HCT116 (cell line): ENCODE measurements at regions not wholly inside any gene's neighbourhood (a gene's known extent, or its start where the extent isn't known, plus 50 kb on each side); places are given as distances from the start of the nearest gene placed in this dataset.

Experiments
- ATAC-seq: fragments of 200-7000 bp; cut with Tn5 transposase; 2 replicates; pipeline ENCODE4 v1.9.1; 2020; ENCODE audit warnings: mild to moderate bottlenecking, moderate library complexity
- BruUV-seq: library from RNA; stranded (reverse); fragments of 400-500 nt; replicated peaks from 2 replicates; lab custom pipeline; 2021; lab: Mats Ljungman, UMichigan
- CTCF ChIA-PET: fragments of 300-600 bp; sonication (Branson Sonifier 250); formaldehyde crosslinking; loops from one replicate; lab custom pipeline; 2021; ENCODE audit warnings: antibody characterized with exemption; lab: Charles Lee
- POLR2A ChIA-PET: fragments of 300-600, 350-600 bp; sonication (Branson Sonifier 250); formaldehyde crosslinking; loops from one replicate; lab custom pipeline; 2021; ENCODE audit warnings: antibody characterized with exemption; lab: Charles Lee
- RAD21 ChIA-PET, 2 experiments: fragments of 300-600 bp; sonication (Branson Sonifier 250); formaldehyde crosslinking; loops; one replicate each; lab custom pipeline; 2023; ENCODE audit warnings: low total read pairs in 2 of 2; ENCODE audit not compliant: uncharacterized antibody in 2 of 2, unreplicated experiment in 2 of 2, low non-redundant PET in 1 of 2; lab: Charles Lee
- DNase-seq: peaks from one replicate; pipeline ENCODE4 v3.0.0-alpha.2; 2010; ENCODE audit warnings: low read depth, low spot score
- H2AFZ ChIP-seq: fragments of 200-600 bp; shearing (Covaris generic), sonication (generic); 2 replicates; pipeline ENCODE4 v1.6.1; 2017; ENCODE audit warnings: low read depth, mixed run types, mixed read lengths, antibody characterized with exemption, low read length; ENCODE audit not compliant: poor library complexity, severe bottlenecking
- H3K27ac ChIP-seq: 2 replicates; pipeline ENCODE4 v1.5.1; 2012; ENCODE audit warnings: low read depth, low read length
- H3K27me3 ChIP-seq: fragments of 200-600 bp; sonication (generic); 2 replicates; pipeline ENCODE4 v1.6.1; 2016; ENCODE audit warnings: mixed run types, low read length, mixed read lengths; ENCODE audit not compliant: insufficient read depth
- H3K36me3 ChIP-seq, 2 experiments: fragments of 200-500 bp in 1 of 2; fragments of 200-600 bp in 1 of 2; sonication (Bioruptor generic) in 1 of 2; sonication (generic) in 1 of 2; 2 replicates each; pipeline versions ENCODE4 v1.5.1 to v1.6.1; 2014 to 2016; ENCODE audit warnings: low read length in 2 of 2, inconsistent platforms in 1 of 2, mixed read lengths in 1 of 2, mixed run types in 1 of 2; ENCODE audit not compliant: insufficient read depth in 2 of 2, control insufficient read depth in 1 of 2
- H3K4me1 ChIP-seq, 2 experiments: fragments of 200-600 bp in 1 of 2; sonication (generic) in 1 of 2; 2 replicates each; pipeline versions ENCODE4 v1.5.1 to v1.6.1; 2012 to 2017; ENCODE audit warnings: low read length in 2 of 2, inconsistent platforms in 1 of 2, mild to moderate bottlenecking in 1 of 2, mixed read lengths in 1 of 2, mixed run types in 1 of 2, moderate library complexity in 1 of 2; ENCODE audit not compliant: insufficient read depth in 2 of 2, control insufficient read depth in 1 of 2
- H3K4me2 ChIP-seq: fragments of 200-600 bp; sonication (generic); 2 replicates; pipeline ENCODE4 v1.6.1; 2017; ENCODE audit warnings: mixed run types, low read length, mixed read lengths
- H3K4me3 ChIP-seq, 2 experiments: fragments of 200-600 bp in 1 of 2; sonication (generic) in 1 of 2; replicated peaks in 1 of 2; 2 replicates each; pipeline ENCODE4 v1.5.1; 2011 to 2016; ENCODE audit warnings: low read length in 2 of 2, control low read depth in 1 of 2, low read depth in 1 of 2, mild to moderate bottlenecking in 1 of 2, mixed read lengths in 1 of 2, mixed run types in 1 of 2
- H3K79me2 ChIP-seq: fragments of 200-600 bp; sonication (generic); 2 replicates; pipeline ENCODE4 v1.6.1; 2017; ENCODE audit warnings: mild to moderate bottlenecking, mixed run types, low read length, moderate library complexity, mixed read lengths; ENCODE audit not compliant: insufficient read depth
- H3K9ac ChIP-seq: fragments of 200-600 bp; sonication (generic); 2 replicates; pipeline ENCODE4 v1.6.1; 2016; ENCODE audit warnings: low read length, mixed read lengths
- H3K9me2 ChIP-seq: fragments of 200-600 bp; sonication (generic), shearing (Covaris generic); 2 replicates; pipeline ENCODE4 v1.6.1; 2017; ENCODE audit warnings: mixed run types, mild to moderate bottlenecking, moderate library complexity; ENCODE audit not compliant: insufficient read depth
- H3K9me3 ChIP-seq, 2 experiments: fragments of 200-500 bp in 1 of 2; fragments of 200-600 bp in 1 of 2; sonication (Bioruptor generic) in 1 of 2; sonication (generic) in 1 of 2; 2 replicates each; pipeline ENCODE4 v1.6.1; 2014 to 2017; ENCODE audit warnings: low read length in 2 of 2, mixed read lengths in 2 of 2, inconsistent platforms in 1 of 2, low read depth in 1 of 2, mild to moderate bottlenecking in 1 of 2, mixed run types in 1 of 2, moderate library complexity in 1 of 2; ENCODE audit not compliant: control insufficient read depth in 1 of 2, insufficient read depth in 1 of 2
- H4K20me1 ChIP-seq: fragments of 200-600 bp; sonication (generic), shearing (Covaris generic); 2 replicates; pipeline ENCODE4 v1.6.1; 2017; ENCODE audit warnings: mixed run types, mild to moderate bottlenecking, moderate library complexity; ENCODE audit not compliant: insufficient read depth
- CBX3 ChIP-seq: IDR thresholded peaks from 2 replicates; pipeline ENCODE4 v1.6.1; 2012; ENCODE audit warnings: low read depth
- CEBPB ChIP-seq: IDR thresholded peaks from 2 replicates; pipeline ENCODE4 v1.6.1; 2012; ENCODE audit warnings: low read depth
- CTCF ChIP-seq, 3 experiments: fragments of 200-600 bp in 1 of 3; sonication (generic) in 1 of 3; IDR thresholded peaks in 2 of 3; conservative IDR thresholded peaks in 1 of 3; 2 replicates each; pipeline ENCODE4 v1.5.1; 2012 to 2017; ENCODE audit warnings: low read depth in 2 of 3, low read length in 2 of 3, antibody characterized with exemption in 1 of 3, borderline replicate concordance in 1 of 3, control low read depth in 1 of 3, mild to moderate bottlenecking in 1 of 3, mixed read lengths in 1 of 3, mixed run types in 1 of 3, moderate library complexity in 1 of 3; ENCODE audit not compliant: insufficient read depth in 1 of 3
- EZH2 ChIP-seq: fragments of 200-600 bp; sonication (generic); IDR thresholded peaks from 2 replicates; pipeline ENCODE4 v1.6.1; 2017; ENCODE audit warnings: antibody characterized with exemption, mixed run types
- MAX ChIP-seq: IDR thresholded peaks from 2 replicates; pipeline ENCODE4 v1.6.1; 2012
- RAD21 ChIP-seq: IDR thresholded peaks from 2 replicates; pipeline ENCODE4 v1.6.1; 2012; ENCODE audit warnings: low read depth, mild to moderate bottlenecking
- SIN3A ChIP-seq: IDR thresholded peaks from 2 replicates; pipeline ENCODE4 v1.6.1; 2012; ENCODE audit warnings: low read depth
- SRF ChIP-seq: IDR thresholded peaks from 2 replicates; pipeline ENCODE4 v1.6.1; 2012; ENCODE audit warnings: low read depth
- YY1 ChIP-seq: IDR thresholded peaks from 2 replicates; pipeline ENCODE4 v1.6.1; 2011; ENCODE audit warnings: low read length, low read depth, moderate library complexity, mild to moderate bottlenecking; ENCODE audit not compliant: insufficient replicate concordance; ENCODE audit errors: extremely low read depth
- ZBTB33 ChIP-seq: IDR thresholded peaks from 2 replicates; pipeline ENCODE4 v1.6.1; 2011; ENCODE audit warnings: mild to moderate bottlenecking, low read length, moderate library complexity; ENCODE audit not compliant: insufficient replicate concordance; ENCODE audit errors: extremely low read depth
- ZFX ChIP-seq: fragments of 450-650 bp; IDR thresholded peaks from 2 replicates; pipeline ENCODE4 v1.6.1; 2017
- intact Hi-C: fragments of 100-400 bp; cut with micrococcal nuclease; formaldehyde crosslinking; loops from 2 replicates; pipeline ENCODE4 v1.10.0; 2022
- TF ChIP-seq, protein P1 (sequence below): IDR thresholded peaks from 2 replicates; pipeline ENCODE4 v1.6.1; 2012; ENCODE audit warnings: low read depth

DNA sequence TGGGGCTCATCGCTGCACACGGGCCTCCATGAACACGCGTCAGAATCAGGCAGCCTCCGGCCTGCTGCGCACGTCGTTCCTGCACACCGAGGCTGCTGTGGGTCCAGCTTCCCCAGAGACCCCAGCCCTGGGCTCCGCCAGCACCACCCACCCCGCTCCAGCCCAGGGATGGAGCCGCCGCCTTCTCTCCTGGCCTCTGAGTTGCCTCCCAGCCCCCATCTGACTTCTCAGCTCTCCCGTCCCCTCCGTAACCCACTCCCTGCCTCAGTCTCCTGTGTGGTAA, 253.9 kb upstream of the SFSWAP start:
- H3K9me2 ChIP-seq: no peaks in the 10 kb centered on the region
- no peak for DNase-seq
- intact Hi-C loops: no loop called here
- H3K36me3 ChIP-seq: no peaks in the 10 kb centered on the region
- H4K20me1 ChIP-seq: no peaks in the 10 kb centered on the region
- peaks cover 2 to 13% of the 10 kb centered on the region in 2 experiments; a peak in 2 of 4 replicates for H3K4me1 ChIP-seq
- H2AFZ ChIP-seq: no peak overlapping the region
- RAD21 ChIA-PET: no interaction called here
- no peak overlapping the region for H3K27ac ChIP-seq
- H3K4me2 ChIP-seq: no peak overlapping the region
- CTCF ChIA-PET: no interaction called here
- peaks cover 20% of the 10 kb centered on the region for H3K27me3 ChIP-seq
- no peaks in the 10 kb centered on the region for H3K79me2 ChIP-seq
- no peaks in the 10 kb centered on the region for H3K9me3 ChIP-seq
- H3K4me3 ChIP-seq: no peak overlapping the region
- H3K9ac ChIP-seq: no peak overlapping the region
- TF ChIP-seq CEBPB: no peak
- TF ChIP-seq CTCF (IDR thresholded peaks at IDR 0.05 in 2 of 3, conservative IDR thresholded peaks at IDR 0.05 in 1 of 3; ENCODE audit: borderline replicate concordance in 1 of 3, insufficient read depth in 1 of 3, low read depth in 2 of 3, low read length in 2 of 3): no peak
- no peak for TF ChIP-seq SIN3A
- no peak for TF ChIP-seq RAD21
- TF ChIP-seq, all 23 proteins: peak for 0
- ATAC-seq: no peak
- no TSS peak for BruUV-seq
- POLR2A ChIA-PET: no interaction called here

DNA sequence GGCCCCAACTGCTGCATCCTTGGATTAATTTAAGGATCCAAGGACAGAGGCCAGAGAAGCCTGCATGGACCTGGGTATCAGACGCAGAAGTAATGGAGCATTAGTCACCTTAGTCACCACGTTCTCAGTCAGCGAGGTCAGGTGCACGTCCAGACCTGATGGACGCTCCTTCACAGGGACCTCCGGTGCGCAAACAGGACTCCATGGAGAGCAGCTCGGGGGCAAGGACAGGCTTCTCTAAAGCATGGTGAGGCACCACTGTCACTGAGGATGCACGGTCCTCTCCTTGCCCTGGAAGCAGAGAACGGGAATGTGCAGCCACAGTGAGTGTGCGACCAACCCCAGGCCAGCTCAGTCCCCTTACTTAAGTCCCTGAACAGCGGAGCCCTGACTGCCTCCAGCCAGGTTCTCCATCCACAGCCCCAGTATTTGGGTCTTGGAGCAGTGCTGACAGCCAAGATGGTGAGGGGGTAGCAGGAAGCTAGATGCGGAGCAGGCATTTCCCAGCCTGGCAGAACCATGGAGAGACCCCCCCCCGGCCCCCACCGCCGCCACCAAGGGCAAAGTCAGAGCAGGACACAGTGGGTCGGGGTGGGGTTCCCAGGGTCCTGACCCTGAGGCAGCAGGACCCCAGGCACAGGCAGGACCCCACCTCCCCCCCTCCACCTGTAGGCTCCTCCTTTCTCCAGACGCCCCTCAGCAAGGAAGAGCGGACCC, 253.4 kb upstream of the SFSWAP start:
- CTCF ChIA-PET: no interaction called here
- no peak for ATAC-seq
- TF ChIP-seq EZH2: no peak
- no peak for TF ChIP-seq SRF
- no peak for TF ChIP-seq CBX3
- TF ChIP-seq MAX: no peak
- no peak for TF ChIP-seq YY1
- no peak for TF ChIP-seq ZFX
- TF ChIP-seq, protein P1, sequence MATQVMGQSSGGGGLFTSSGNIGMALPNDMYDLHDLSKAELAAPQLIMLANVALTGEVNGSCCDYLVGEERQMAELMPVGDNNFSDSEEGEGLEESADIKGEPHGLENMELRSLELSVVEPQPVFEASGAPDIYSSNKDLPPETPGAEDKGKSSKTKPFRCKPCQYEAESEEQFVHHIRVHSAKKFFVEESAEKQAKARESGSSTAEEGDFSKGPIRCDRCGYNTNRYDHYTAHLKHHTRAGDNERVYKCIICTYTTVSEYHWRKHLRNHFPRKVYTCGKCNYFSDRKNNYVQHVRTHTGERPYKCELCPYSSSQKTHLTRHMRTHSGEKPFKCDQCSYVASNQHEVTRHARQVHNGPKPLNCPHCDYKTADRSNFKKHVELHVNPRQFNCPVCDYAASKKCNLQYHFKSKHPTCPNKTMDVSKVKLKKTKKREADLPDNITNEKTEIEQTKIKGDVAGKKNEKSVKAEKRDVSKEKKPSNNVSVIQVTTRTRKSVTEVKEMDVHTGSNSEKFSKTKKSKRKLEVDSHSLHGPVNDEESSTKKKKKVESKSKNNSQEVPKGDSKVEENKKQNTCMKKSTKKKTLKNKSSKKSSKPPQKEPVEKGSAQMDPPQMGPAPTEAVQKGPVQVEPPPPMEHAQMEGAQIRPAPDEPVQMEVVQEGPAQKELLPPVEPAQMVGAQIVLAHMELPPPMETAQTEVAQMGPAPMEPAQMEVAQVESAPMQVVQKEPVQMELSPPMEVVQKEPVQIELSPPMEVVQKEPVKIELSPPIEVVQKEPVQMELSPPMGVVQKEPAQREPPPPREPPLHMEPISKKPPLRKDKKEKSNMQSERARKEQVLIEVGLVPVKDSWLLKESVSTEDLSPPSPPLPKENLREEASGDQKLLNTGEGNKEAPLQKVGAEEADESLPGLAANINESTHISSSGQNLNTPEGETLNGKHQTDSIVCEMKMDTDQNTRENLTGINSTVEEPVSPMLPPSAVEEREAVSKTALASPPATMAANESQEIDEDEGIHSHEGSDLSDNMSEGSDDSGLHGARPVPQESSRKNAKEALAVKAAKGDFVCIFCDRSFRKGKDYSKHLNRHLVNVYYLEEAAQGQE: no peak
- TF ChIP-seq ZBTB33: no peak

More for the DNA sequence above, 253.4 kb upstream of the SFSWAP start:
- POLR2A ChIA-PET: no interaction called here
- RAD21 ChIA-PET: no interaction called here
- intact Hi-C loops: no loop called here
- Histone ChIP-seq H3K27me3 (peaks cover 25% of the 10 kb centered on the region), H2AFZ (no peak overlapping the region), H3K4me3 (no peak overlapping the region), H3K79me2 (no peaks in the 10 kb centered on the region), H3K9ac (no peak overlapping the region), H3K4me2 (no peak overlapping the region), H3K4me1 (peaks cover 2 to 10% of the 10 kb centered on the region in 2 experiments; a peak in 2 of 4 replicates), H3K27ac (no peak overlapping the region), H4K20me1 (no peaks in the 10 kb centered on the region), H3K36me3 (no peaks in the 10 kb centered on the region), H3K9me2 (no peaks in the 10 kb centered on the region), H3K9me3 (no peaks in the 10 kb centered on the region)
- no TSS peak for BruUV-seq
- no peak for DNase-seq
